MCF 10A (cell line): ENCODE measurements at regions not wholly inside any gene's neighbourhood (a gene's known extent, or its start where the extent isn't known, plus 50 kb on each side); places are given as distances from the start of the nearest gene placed in this dataset.

Experiments
- BruUV-seq: library from RNA; stranded (reverse); fragments of 400-500 nt; replicated peaks from 2 replicates; lab custom pipeline; 2021; lab: Mats Ljungman, UMichigan
- CTCF ChIA-PET: fragments of 300-600 bp; sonication (Branson Sonifier 250); formaldehyde crosslinking; extraction: SDS; loops from one replicate; lab custom pipeline; 2021; ENCODE audit warnings: antibody characterized with exemption, inconsistent platforms; lab: Yijun Ruan, JAX
- POLR2A ChIA-PET: fragments of 300-600, 350-650 bp; sonication (Branson Sonifier 250); formaldehyde crosslinking; extraction: SDS; loops from one replicate; lab custom pipeline; 2020; ENCODE audit warnings: antibody characterized with exemption, inconsistent platforms; lab: Yijun Ruan, JAX
- DNase-seq: peaks from one replicate; pipeline ENCODE4 v3.0.0-alpha.2; 2018; ENCODE audit not compliant: unreplicated experiment
- H3K27ac Mint-ChIP-seq: one replicate; pipeline ENCODE4 v1.8.0; 2022; ENCODE audit warnings: mild to moderate bottlenecking, low read depth, mixed read lengths; ENCODE audit not compliant: unreplicated experiment
- H3K27me3 Mint-ChIP-seq: one replicate; pipeline ENCODE4 v1.8.0; 2022; ENCODE audit warnings: mixed read lengths; ENCODE audit not compliant: insufficient read depth, unreplicated experiment
- H3K36me3 Mint-ChIP-seq: one replicate; pipeline ENCODE4 v1.8.0; 2022; ENCODE audit warnings: mild to moderate bottlenecking, moderate library complexity, mixed read lengths; ENCODE audit not compliant: insufficient read depth, unreplicated experiment
- H3K4me1 Mint-ChIP-seq: one replicate; pipeline ENCODE4 v1.8.0; 2022; ENCODE audit warnings: mixed read lengths; ENCODE audit not compliant: insufficient read depth, unreplicated experiment
- H3K4me3 Mint-ChIP-seq: one replicate; pipeline ENCODE4 v1.8.0; 2022; ENCODE audit warnings: mild to moderate bottlenecking, moderate library complexity, mixed read lengths; ENCODE audit not compliant: unreplicated experiment
- H3K9me3 Mint-ChIP-seq: one replicate; pipeline ENCODE4 v1.8.0; 2022; ENCODE audit warnings: mixed read lengths; ENCODE audit not compliant: unreplicated experiment
- intact Hi-C: fragments of 100-400 bp; cut with micrococcal nuclease; formaldehyde crosslinking; loops from 2 replicates; pipeline ENCODE4 v1.14.1; 2022
- TF ChIP-seq, protein P1 (sequence below): fragments of 200-600 bp; IDR thresholded peaks from one replicate; pipeline ENCODE4 v1.8.0; 2022; ENCODE audit warnings: antibody characterized with exemption, mild to moderate bottlenecking; ENCODE audit not compliant: unreplicated experiment

DNA sequence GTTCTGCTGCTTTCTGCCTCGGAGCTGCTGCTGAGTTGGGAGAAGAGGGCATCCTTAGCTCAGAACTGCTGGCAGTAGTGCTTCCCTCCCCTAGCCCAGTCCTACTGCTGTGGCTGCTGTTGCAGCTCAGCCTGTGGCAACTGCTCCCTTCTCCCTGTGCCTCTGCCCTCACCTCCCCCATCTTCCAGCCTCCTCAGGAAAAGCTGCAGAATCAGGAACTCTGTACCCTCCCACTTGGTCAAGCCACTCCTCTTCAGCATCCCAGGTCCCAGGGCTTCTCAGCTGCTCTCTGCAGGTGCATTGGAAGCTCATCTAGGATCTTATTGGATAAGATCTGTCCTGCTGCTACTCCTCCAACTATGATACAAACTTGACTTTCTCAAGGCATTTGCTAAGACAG is 316.7 kb downstream of the BRINP2 start:
- no TSS peak for BruUV-seq
- H3K36me3 Mint-ChIP-seq, result no peaks in the 10 kb centered on the region
- CTCF ChIA-PET, result interaction anchor here (0.6 to 0.8 kb wide), 2 partner anchors 26 to 102 kb away, joined by 3 to 4 read pairs; no protein-coding TSS in a partner anchor
- H3K4me3 Mint-ChIP-seq, result no peak overlapping the region
- no peak overlapping the region for H3K27ac Mint-ChIP-seq
- POLR2A ChIA-PET, result no interaction called here
- H3K27me3 Mint-ChIP-seq, result no peaks in the 10 kb centered on the region
- no peak for DNase-seq
- TF ChIP-seq, protein P1, sequence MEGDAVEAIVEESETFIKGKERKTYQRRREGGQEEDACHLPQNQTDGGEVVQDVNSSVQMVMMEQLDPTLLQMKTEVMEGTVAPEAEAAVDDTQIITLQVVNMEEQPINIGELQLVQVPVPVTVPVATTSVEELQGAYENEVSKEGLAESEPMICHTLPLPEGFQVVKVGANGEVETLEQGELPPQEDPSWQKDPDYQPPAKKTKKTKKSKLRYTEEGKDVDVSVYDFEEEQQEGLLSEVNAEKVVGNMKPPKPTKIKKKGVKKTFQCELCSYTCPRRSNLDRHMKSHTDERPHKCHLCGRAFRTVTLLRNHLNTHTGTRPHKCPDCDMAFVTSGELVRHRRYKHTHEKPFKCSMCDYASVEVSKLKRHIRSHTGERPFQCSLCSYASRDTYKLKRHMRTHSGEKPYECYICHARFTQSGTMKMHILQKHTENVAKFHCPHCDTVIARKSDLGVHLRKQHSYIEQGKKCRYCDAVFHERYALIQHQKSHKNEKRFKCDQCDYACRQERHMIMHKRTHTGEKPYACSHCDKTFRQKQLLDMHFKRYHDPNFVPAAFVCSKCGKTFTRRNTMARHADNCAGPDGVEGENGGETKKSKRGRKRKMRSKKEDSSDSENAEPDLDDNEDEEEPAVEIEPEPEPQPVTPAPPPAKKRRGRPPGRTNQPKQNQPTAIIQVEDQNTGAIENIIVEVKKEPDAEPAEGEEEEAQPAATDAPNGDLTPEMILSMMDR, result no peak
- H3K4me1 Mint-ChIP-seq, result no peaks in the 10 kb centered on the region
- intact Hi-C loops, result no loop called here
- no peaks in the 10 kb centered on the region for H3K9me3 Mint-ChIP-seq

DNA sequence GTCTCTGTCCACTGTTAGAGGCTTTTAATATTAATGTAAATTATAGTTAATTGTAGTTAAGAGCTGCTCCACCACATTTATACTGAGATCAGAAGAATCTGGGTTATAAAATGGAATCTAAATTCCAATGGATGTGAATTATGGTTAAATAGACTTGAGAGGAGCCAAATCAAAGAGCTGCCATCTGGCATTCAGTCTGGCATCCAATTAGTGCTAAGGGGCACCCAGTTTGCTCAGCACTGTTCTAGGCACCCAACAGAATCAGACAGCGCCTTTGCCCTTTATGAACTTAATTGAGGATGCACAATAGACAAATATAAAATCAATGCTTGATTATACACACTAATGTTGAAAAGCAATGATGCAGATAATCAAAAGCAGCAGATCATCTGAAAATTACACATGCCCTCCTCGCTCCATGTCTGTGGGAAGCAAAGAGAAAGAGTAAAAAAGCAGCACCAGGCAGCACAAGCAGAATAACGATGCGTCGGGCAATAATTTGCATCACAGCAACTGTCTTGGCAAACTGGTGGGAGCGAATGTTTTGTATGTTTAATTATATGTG is 310.1 kb downstream of the BRINP2 start:
- CTCF ChIA-PET, result no interaction called here
- H3K4me1 Mint-ChIP-seq, result no peaks in the 10 kb centered on the region
- H3K9me3 Mint-ChIP-seq, result no peaks in the 10 kb centered on the region
- H3K27me3 Mint-ChIP-seq, result no peaks in the 10 kb centered on the region
- no peak overlapping the region for H3K4me3 Mint-ChIP-seq
- H3K27ac Mint-ChIP-seq, result no peak overlapping the region
- TF ChIP-seq, protein P1, result no peak
- POLR2A ChIA-PET, result no interaction called here
- intact Hi-C loops, result no loop called here
- no peak for DNase-seq
- H3K36me3 Mint-ChIP-seq, result no peaks in the 10 kb centered on the region
- BruUV-seq, result no TSS peak

DNA sequence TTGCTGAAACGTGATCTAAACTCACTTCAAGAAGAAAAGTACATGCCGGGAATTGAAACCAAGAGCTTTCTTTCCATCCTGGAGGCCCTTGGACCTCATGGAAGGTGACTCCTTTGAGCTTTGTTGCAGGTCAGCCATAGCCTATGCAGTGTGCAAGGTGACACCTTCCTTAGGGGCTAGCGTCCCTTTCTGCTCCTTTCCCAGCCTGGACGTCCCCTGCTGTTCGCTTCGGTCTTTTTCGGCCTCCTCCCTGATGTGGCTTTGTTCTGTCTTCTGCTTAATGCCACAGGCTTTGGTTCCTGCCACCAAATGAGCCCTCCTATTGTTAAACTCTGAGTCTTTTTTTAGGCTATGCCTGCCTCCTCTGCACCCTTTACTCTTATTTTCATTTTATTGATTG is 308.8 kb downstream of the BRINP2 start:
- H3K27me3 Mint-ChIP-seq, result no peaks in the 10 kb centered on the region
- H3K4me3 Mint-ChIP-seq, result no peak overlapping the region
- H3K36me3 Mint-ChIP-seq, result no peaks in the 10 kb centered on the region
- TF ChIP-seq, protein P1, result no peak
- no peak for DNase-seq
- CTCF ChIA-PET, result no interaction called here
- intact Hi-C loops, result no loop called here
- POLR2A ChIA-PET, result no interaction called here
- BruUV-seq, result no TSS peak
- no peak overlapping the region for H3K27ac Mint-ChIP-seq
- no peaks in the 10 kb centered on the region for H3K9me3 Mint-ChIP-seq
- no peaks in the 10 kb centered on the region for H3K4me1 Mint-ChIP-seq

DNA sequence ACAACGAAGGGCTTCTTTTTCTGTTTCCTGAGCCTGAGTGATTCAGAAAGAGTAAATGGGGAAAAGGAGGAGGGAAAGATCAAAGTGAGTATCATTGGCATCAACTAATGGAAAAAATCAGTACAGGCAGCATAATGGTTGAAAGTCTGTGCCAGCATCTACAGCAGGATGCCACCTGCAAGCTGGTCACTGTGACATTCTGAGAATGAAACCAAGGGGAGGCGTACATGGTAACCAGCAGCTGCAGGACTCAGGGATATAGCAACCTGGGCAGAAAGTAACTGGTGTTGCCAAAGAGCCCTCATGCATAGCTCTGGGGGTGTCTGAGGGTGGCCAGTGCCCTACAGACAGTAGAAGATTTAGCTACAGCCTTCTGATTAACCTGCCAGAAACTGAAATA is 305.9 kb downstream of the BRINP2 start:
- no peak overlapping the region for H3K27ac Mint-ChIP-seq
- no TSS peak for BruUV-seq
- TF ChIP-seq, protein P1, result no peak
- CTCF ChIA-PET, result interaction anchor here (0.6 to 1.1 kb wide), 2 partner anchors 307 to 580 kb away, joined by 3 read pairs; no protein-coding TSS in a partner anchor
- peaks cover 10% of the 10 kb centered on the region for H3K4me1 Mint-ChIP-seq
- POLR2A ChIA-PET, result no interaction called here
- no peak for DNase-seq
- H3K4me3 Mint-ChIP-seq, result no peak overlapping the region
- no peaks in the 10 kb centered on the region for H3K27me3 Mint-ChIP-seq
- H3K36me3 Mint-ChIP-seq, result no peaks in the 10 kb centered on the region
- intact Hi-C loops, result no loop called here
- H3K9me3 Mint-ChIP-seq, result no peaks in the 10 kb centered on the region
